H1 (cell line): ENCODE measurements at regions not wholly inside any gene's neighbourhood (a gene's known extent, or its start where the extent isn't known, plus 50 kb on each side); places are given as distances from the start of the nearest gene placed in this dataset.

Source experiments
- ATF3 ChIP-seq: IDR thresholded peaks from 2 replicates; pipeline ENCODE4 v1.6.1; 2011; ENCODE audit warnings: low read depth, mild to moderate bottlenecking, low read length; ENCODE audit not compliant: insufficient read depth
- BRCA1 ChIP-seq: IDR thresholded peaks from 2 replicates; pipeline ENCODE4 v1.6.1; 2012; ENCODE audit warnings: low read depth, low read length, improper control_type of control experiment
- CTCF ChIP-seq, 3 experiments: IDR thresholded peaks; 1 replicate in 2 of 3; 2 replicates in 1 of 3; pipeline versions ENCODE4 v1.5.1 to v1.6.1; 2011; ENCODE audit warnings: low read length in 3 of 3, mild to moderate bottlenecking in 3 of 3, inconsistent platforms in 2 of 3, low read depth in 1 of 3, moderate library complexity in 1 of 3; ENCODE audit not compliant: insufficient read depth in 1 of 3; ENCODE audit errors: control extremely low read depth in 1 of 3
- EZH2 ChIP-seq: fragments of 200-600 bp; sonication (generic); IDR thresholded peaks from 2 replicates; pipeline ENCODE4 v1.7.1; 2012; ENCODE audit warnings: low read depth, mild to moderate bottlenecking, moderate library complexity, low read length, inconsistent platforms; ENCODE audit not compliant: severe bottlenecking
- HDAC2 ChIP-seq, 2 experiments: fragments of 300-600 bp in 1 of 2; sonication (generic) in 1 of 2; IDR thresholded peaks; 2 replicates each; pipeline ENCODE4 v1.6.1; 2011 to 2012; ENCODE audit warnings: low read depth in 2 of 2, low read length in 2 of 2, mild to moderate bottlenecking in 2 of 2, moderate library complexity in 2 of 2, borderline replicate concordance in 1 of 2, inconsistent platforms in 1 of 2
- POLR2A ChIP-seq, 2 experiments: IDR thresholded peaks; 1 replicate in 1 of 2; 2 replicates in 1 of 2; pipeline ENCODE4 v1.6.1; 2011; ENCODE audit warnings: low read depth in 2 of 2, low read length in 2 of 2, mild to moderate bottlenecking in 2 of 2; ENCODE audit errors: control extremely low read depth in 1 of 2
- RAD21 ChIP-seq, 2 experiments: IDR thresholded peaks in 1 of 2; conservative IDR thresholded peaks in 1 of 2; 2 replicates each; pipeline ENCODE4 v1.6.1; 2011; ENCODE audit warnings: low read depth in 2 of 2, low read length in 2 of 2, improper control_type of control experiment in 1 of 2, inconsistent platforms in 1 of 2, mild to moderate bottlenecking in 1 of 2, moderate library complexity in 1 of 2
- SP2 ChIP-seq: IDR thresholded peaks from 2 replicates; pipeline ENCODE4 v1.6.1; 2012; ENCODE audit warnings: mild to moderate bottlenecking, low read length, inconsistent platforms
- TEAD4 ChIP-seq: IDR thresholded peaks from 2 replicates; pipeline ENCODE4 v1.6.1; 2012; ENCODE audit warnings: low read depth, low read length, inconsistent platforms, mixed read lengths
- USF2 ChIP-seq: IDR thresholded peaks from 2 replicates; pipeline ENCODE4 v1.6.1; 2011; ENCODE audit warnings: low read length, improper control_type of control experiment

- no peak for TF ChIP-seq USF2
- no peak for TF ChIP-seq ATF3
- no peak for TF ChIP-seq HDAC2 (IDR thresholded peaks at IDR 0.05; ENCODE audit: borderline replicate concordance in 1 of 2, low read depth in 2 of 2, low read length in 2 of 2)
- TF ChIP-seq CTCF (IDR thresholded peaks at IDR 0.05; ENCODE audit: control extremely low read depth in 1 of 3, insufficient read depth in 1 of 3, low read depth in 1 of 3, low read length in 3 of 3): no peak
- no peak for TF ChIP-seq TEAD4
- TF ChIP-seq BRCA1: no peak
- TF ChIP-seq RAD21 (IDR thresholded peaks at IDR 0.05 in 1 of 2, conservative IDR thresholded peaks at IDR 0.05 in 1 of 2; ENCODE audit: low read depth in 2 of 2, low read length in 2 of 2): no peak
- TF ChIP-seq SP2: no peak
- TF ChIP-seq EZH2: no peak
- TF ChIP-seq POLR2A (IDR thresholded peaks at IDR 0.05; ENCODE audit: control extremely low read depth in 1 of 2, low read depth in 2 of 2, low read length in 2 of 2): no peak
Observed at GRCh38 chr4:178233906-178234305, 791.7 kb upstream of the AGA start.
